Retina (tissue), 1 donor: ENCODE measurements at regions not wholly inside any gene's neighbourhood (a gene's known extent, or its start where the extent isn't known, plus 50 kb on each side); places are given as distances from the start of the nearest gene placed in this dataset.

ENCODE experiments used
- DNase-seq: peaks from one replicate; pipeline ENCODE4 v3.0.0-alpha.2; 2016

GRCh38 chr6:139427199-139427598, 52.8 kb upstream of the CITED2 start:
- DNase-seq, result no peak

- DNase-seq, result no peak
Measured at GRCh38 chr6:139426795-139427194, 52.3 kb upstream of the CITED2 start.

- no peak for DNase-seq
Measured at GRCh38 chr6:139425780-139426179, 51.3 kb upstream of the CITED2 start.

GRCh38 chr6:139423971-139424667, 49.7 kb upstream of the CITED2 start:
- DNase-seq, result no peak
